ENCODE measurements at regions not wholly inside any gene's neighbourhood (a gene's known extent, or its start where the extent isn't known, plus 50 kb on each side); places are given as distances from the start of the nearest gene placed in this dataset.

GRCh38 chr1:245023222-245023621 lies 131.6 kb upstream of the KIF26B start:
- TF ChIP-seq, protein P1, sequence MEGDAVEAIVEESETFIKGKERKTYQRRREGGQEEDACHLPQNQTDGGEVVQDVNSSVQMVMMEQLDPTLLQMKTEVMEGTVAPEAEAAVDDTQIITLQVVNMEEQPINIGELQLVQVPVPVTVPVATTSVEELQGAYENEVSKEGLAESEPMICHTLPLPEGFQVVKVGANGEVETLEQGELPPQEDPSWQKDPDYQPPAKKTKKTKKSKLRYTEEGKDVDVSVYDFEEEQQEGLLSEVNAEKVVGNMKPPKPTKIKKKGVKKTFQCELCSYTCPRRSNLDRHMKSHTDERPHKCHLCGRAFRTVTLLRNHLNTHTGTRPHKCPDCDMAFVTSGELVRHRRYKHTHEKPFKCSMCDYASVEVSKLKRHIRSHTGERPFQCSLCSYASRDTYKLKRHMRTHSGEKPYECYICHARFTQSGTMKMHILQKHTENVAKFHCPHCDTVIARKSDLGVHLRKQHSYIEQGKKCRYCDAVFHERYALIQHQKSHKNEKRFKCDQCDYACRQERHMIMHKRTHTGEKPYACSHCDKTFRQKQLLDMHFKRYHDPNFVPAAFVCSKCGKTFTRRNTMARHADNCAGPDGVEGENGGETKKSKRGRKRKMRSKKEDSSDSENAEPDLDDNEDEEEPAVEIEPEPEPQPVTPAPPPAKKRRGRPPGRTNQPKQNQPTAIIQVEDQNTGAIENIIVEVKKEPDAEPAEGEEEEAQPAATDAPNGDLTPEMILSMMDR (IDR thresholded peaks at IDR 0.05; ENCODE audit: borderline replicate concordance, extremely low read depth, low read length, poor library complexity, severe bottlenecking): no peak
- no peak for TF ChIP-seq EZH2 (IDR thresholded peaks at IDR 0.05; ENCODE audit: borderline replicate concordance, low read depth, low read length, severe bottlenecking)
